Liver (tissue), 8 donors: ENCODE measurements at regions not wholly inside any gene's neighbourhood (a gene's known extent, or its start where the extent isn't known, plus 50 kb on each side); places are given as distances from the start of the nearest gene placed in this dataset.

Source experiments
- DNase-seq: peaks from one replicate; pipeline ENCODE4 v3.0.0-alpha.2; 2017; ENCODE audit warnings: low spot score
- H3K27ac ChIP-seq, 2 donors: one replicate each; pipeline ENCODE4 v1.7.0; 2013; ENCODE audit warnings: inconsistent platforms in 2 of 2, low read length in 2 of 2, control low read depth in 1 of 2, low read depth in 1 of 2, mild to moderate bottlenecking in 1 of 2
- H3K27me3 ChIP-seq, 4 donors: one replicate each; pipeline versions ENCODE4 v1.6.1 to v1.7.0; 2013; ENCODE audit warnings: low read length in 3 of 4, inconsistent platforms in 1 of 4, mild to moderate bottlenecking in 1 of 4, moderate library complexity in 1 of 4; ENCODE audit not compliant: control insufficient read depth in 4 of 4, insufficient read depth in 4 of 4
- H3K36me3 ChIP-seq, 4 donors: one replicate each; pipeline versions ENCODE4 v1.6.1 to v1.7.0; 2013; ENCODE audit warnings: low read length in 3 of 4, mild to moderate bottlenecking in 3 of 4, low read depth in 1 of 4, moderate library complexity in 1 of 4; ENCODE audit not compliant: control insufficient read depth in 4 of 4, insufficient read depth in 3 of 4
- H3K4me1 ChIP-seq, 4 donors: one replicate each; pipeline versions ENCODE4 v1.6.1 to v1.7.0; 2013; ENCODE audit warnings: low read length in 3 of 4, mild to moderate bottlenecking in 3 of 4, moderate library complexity in 1 of 4; ENCODE audit not compliant: control insufficient read depth in 4 of 4, insufficient read depth in 4 of 4
- H3K4me3 ChIP-seq, 3 donors: one replicate each; pipeline versions ENCODE4 v1.6.1 to v1.7.0; 2013; ENCODE audit warnings: low read length in 3 of 3, control low read depth in 1 of 3, low read depth in 1 of 3, mild to moderate bottlenecking in 1 of 3
- H3K9ac ChIP-seq, 2 donors: one replicate each; pipeline ENCODE4 v1.7.0; 2013; ENCODE audit warnings: low read length in 2 of 2, mild to moderate bottlenecking in 2 of 2, moderate library complexity in 2 of 2, control low read depth in 1 of 2, low read depth in 1 of 2
- H3K9me3 ChIP-seq, 4 donors: one replicate each; pipeline versions ENCODE4 v1.6.1 to v1.7.0; 2013; ENCODE audit warnings: low read length in 3 of 4; ENCODE audit not compliant: control insufficient read depth in 4 of 4
- CTCF ChIP-seq: fragments of 150-350 bp; IDR thresholded peaks from 2 replicates; pipeline ENCODE4 v1.5.1; 2017; ENCODE audit warnings: improper control_type of control experiment, low read depth, low read length; ENCODE audit not compliant: missing input control
- EGR1 ChIP-seq, 2 donors: IDR thresholded peaks; 2 replicates each; pipeline ENCODE4 v1.6.1; 2016 to 2018; ENCODE audit warnings: antibody characterized with exemption in 2 of 2, low read depth in 2 of 2
- FOXA1 ChIP-seq: IDR thresholded peaks from 2 replicates; pipeline ENCODE4 v1.6.1; 2016; ENCODE audit warnings: antibody characterized with exemption
- FOXA2 ChIP-seq: IDR thresholded peaks from 2 replicates; pipeline ENCODE4 v1.6.1; 2016; ENCODE audit warnings: antibody characterized with exemption
- GABPA ChIP-seq, 2 donors: IDR thresholded peaks in 1 of 2; conservative IDR thresholded peaks in 1 of 2; 2 replicates each; pipeline ENCODE4 v1.6.1; 2016; ENCODE audit warnings: antibody characterized with exemption in 2 of 2, mild to moderate bottlenecking in 1 of 2, moderate library complexity in 1 of 2
- HNF4A ChIP-seq, 2 donors: conservative IDR thresholded peaks; 2 replicates each; pipeline ENCODE4 v1.6.1; 2016; ENCODE audit warnings: antibody characterized with exemption in 2 of 2, mild to moderate bottlenecking in 2 of 2
- HNF4G ChIP-seq: IDR thresholded peaks from 2 replicates; pipeline ENCODE4 v1.6.1; 2016; ENCODE audit warnings: antibody characterized with exemption
- JUND ChIP-seq, 2 donors: IDR thresholded peaks; 2 replicates each; pipeline ENCODE4 v1.6.1; 2016; ENCODE audit warnings: antibody characterized with exemption in 2 of 2
- MAX ChIP-seq: IDR thresholded peaks from 2 replicates; pipeline ENCODE4 v1.6.1; 2016; ENCODE audit warnings: antibody characterized with exemption
- RAD21 ChIP-seq, 2 donors: IDR thresholded peaks; 2 replicates each; pipeline ENCODE4 v1.6.1; 2016; ENCODE audit warnings: antibody characterized with exemption in 2 of 2, mild to moderate bottlenecking in 2 of 2
- REST ChIP-seq: IDR thresholded peaks from 2 replicates; pipeline ENCODE4 v1.6.1; 2016; ENCODE audit warnings: antibody characterized with exemption, mild to moderate bottlenecking
- RXRA ChIP-seq, 2 donors: IDR thresholded peaks; 2 replicates each; pipeline ENCODE4 v1.6.1; 2017 to 2018; ENCODE audit warnings: antibody characterized with exemption in 2 of 2, mild to moderate bottlenecking in 1 of 2
- SP1 ChIP-seq: IDR thresholded peaks from 2 replicates; pipeline ENCODE4 v1.6.1; 2018; ENCODE audit warnings: antibody characterized with exemption, mild to moderate bottlenecking
- TAF1 ChIP-seq: conservative IDR thresholded peaks from 2 replicates; pipeline ENCODE4 v1.6.1; 2016; ENCODE audit warnings: antibody characterized with exemption, mild to moderate bottlenecking
- YY1 ChIP-seq: IDR thresholded peaks from 2 replicates; pipeline ENCODE4 v1.6.1; 2016; ENCODE audit warnings: antibody characterized with exemption, mild to moderate bottlenecking
- WGBS: extraction: QIAGEN DNeasy Blood & Tissue Kit; methylation state at CpG from one replicate; pipeline ENCODE4 v1.1.7; 2013; 5-methylcytosine and 5-hydroxymethylcytosine counted together
- TF ChIP-seq, protein P1 (sequence below): IDR thresholded peaks from 2 replicates; pipeline ENCODE4 v1.6.1; 2016; ENCODE audit warnings: antibody characterized with exemption
- TF ChIP-seq, protein P2 (sequence below): IDR thresholded peaks from 2 replicates; pipeline ENCODE4 v1.6.1; 2016; ENCODE audit warnings: antibody characterized with exemption
- donor health status: healthy.
- donor health status: healthy.
- donor health status: healthy.
- donor health status: healthy.
- donor health status: healthy.

- no peak overlapping the region for H3K4me3 ChIP-seq
- no peak overlapping the region for H3K9ac ChIP-seq
- no peaks in the 10 kb centered on the region for H3K36me3 ChIP-seq
- WGBS, result 85% methylated on average over 4 of the region's 4 CpGs
- H3K27me3 ChIP-seq, result no peaks in the 10 kb centered on the region
- H3K9me3 ChIP-seq, result no peaks in the 10 kb centered on the region
- H3K27ac ChIP-seq, result no peak overlapping the region
- H3K4me1 ChIP-seq, result no peaks in the 10 kb centered on the region
- no peak for DNase-seq
- TF ChIP-seq RXRA (IDR thresholded peaks at IDR 0.05) (no peak), YY1 (no peak), JUND (IDR thresholded peaks at IDR 0.05) (no peak), HNF4A (conservative IDR thresholded peaks at IDR 0.05) (no peak), FOXA1 (no peak), MAX (no peak), TAF1 (no peak), CTCF (no peak), REST (no peak), EGR1 (IDR thresholded peaks at IDR 0.05; ENCODE audit: low read depth in 2 of 2) (no peak), FOXA2 (no peak)
- TF ChIP-seq, protein P1, sequence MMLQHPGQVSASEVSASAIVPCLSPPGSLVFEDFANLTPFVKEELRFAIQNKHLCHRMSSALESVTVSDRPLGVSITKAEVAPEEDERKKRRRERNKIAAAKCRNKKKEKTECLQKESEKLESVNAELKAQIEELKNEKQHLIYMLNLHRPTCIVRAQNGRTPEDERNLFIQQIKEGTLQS, result no peak
- TF ChIP-seq, protein P2, sequence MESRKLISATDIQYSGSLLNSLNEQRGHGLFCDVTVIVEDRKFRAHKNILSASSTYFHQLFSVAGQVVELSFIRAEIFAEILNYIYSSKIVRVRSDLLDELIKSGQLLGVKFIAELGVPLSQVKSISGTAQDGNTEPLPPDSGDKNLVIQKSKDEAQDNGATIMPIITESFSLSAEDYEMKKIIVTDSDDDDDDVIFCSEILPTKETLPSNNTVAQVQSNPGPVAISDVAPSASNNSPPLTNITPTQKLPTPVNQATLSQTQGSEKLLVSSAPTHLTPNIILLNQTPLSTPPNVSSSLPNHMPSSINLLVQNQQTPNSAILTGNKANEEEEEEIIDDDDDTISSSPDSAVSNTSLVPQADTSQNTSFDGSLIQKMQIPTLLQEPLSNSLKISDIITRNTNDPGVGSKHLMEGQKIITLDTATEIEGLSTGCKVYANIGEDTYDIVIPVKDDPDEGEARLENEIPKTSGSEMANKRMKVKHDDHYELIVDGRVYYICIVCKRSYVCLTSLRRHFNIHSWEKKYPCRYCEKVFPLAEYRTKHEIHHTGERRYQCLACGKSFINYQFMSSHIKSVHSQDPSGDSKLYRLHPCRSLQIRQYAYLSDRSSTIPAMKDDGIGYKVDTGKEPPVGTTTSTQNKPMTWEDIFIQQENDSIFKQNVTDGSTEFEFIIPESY, result no peak
These were observed 50.2 kb upstream of the TP53I11 start for GRCh38 chr11:45000918-45001317.

DNA sequence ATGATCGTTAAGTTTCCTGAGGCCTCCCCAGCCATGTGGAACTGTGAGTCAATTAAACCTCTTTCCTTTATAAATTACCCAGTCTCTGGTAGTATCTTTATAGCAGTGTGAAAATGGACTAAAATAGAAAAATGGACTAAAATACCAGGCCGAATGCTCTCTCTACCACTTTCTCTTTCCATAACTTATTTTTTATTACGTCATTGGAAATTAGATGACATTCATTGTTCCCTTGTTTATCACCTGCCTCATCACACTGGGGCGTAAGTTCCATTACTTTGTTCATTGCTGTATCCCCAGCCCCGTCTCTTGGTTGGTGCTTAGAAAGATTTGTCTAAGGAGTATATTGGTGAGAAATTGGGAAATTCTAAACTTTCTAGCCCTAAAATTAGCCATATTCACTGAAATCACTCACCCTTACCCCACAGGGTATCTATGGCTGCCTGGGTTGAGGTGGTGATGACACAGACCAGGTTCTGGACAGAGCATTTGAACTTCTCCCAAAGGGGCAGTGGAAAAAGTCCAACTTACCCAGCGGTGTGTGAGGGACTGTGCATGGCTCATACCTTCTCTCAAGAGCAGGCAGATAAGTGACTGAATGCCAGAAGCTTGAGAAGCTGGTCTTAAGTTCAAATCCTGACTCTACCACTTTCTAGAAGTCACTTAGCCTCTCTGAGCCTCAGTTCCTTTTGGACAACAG, 50.9 kb upstream of the TP53I11 start:
- Histone ChIP-seq H3K4me3 (no peak overlapping the region), H3K27ac (no peak overlapping the region), H3K4me1 (no peaks in the 10 kb centered on the region), H3K9me3 (no peaks in the 10 kb centered on the region), H3K36me3 (no peaks in the 10 kb centered on the region), H3K27me3 (no peaks in the 10 kb centered on the region), H3K9ac (no peak overlapping the region)
- DNase-seq, result no peak
- 85% methylated on average over 6 of the region's 6 CpGs for WGBS
- TF ChIP-seq RXRA (IDR thresholded peaks at IDR 0.05) (no peak), YY1 (no peak), JUND (IDR thresholded peaks at IDR 0.05) (no peak), EGR1 (IDR thresholded peaks at IDR 0.05; ENCODE audit: low read depth in 2 of 2) (no peak), GABPA (IDR thresholded peaks at IDR 0.05 in 1 of 2, conservative IDR thresholded peaks at IDR 0.05 in 1 of 2) (no peak), RAD21 (IDR thresholded peaks at IDR 0.05) (no peak), HNF4A (conservative IDR thresholded peaks at IDR 0.05) (no peak), HNF4G (no peak), FOXA2 (no peak), SP1 (no peak)
- TF ChIP-seq, protein P2, result no peak
- TF ChIP-seq, protein P1, result no peak
